Stomach (tissue), 4 donors: ENCODE measurements at regions not wholly inside any gene's neighbourhood (a gene's known extent, or its start where the extent isn't known, plus 50 kb on each side); places are given as distances from the start of the nearest gene placed in this dataset.

Experiments
- EP300 ChIP-seq: sonication (generic); formaldehyde crosslinking; IDR thresholded peaks from one replicate; pipeline ENCODE4 v1.6.1; 2017; ENCODE audit warnings: antibody characterized with exemption
- POLR2A ChIP-seq, 4 donors: fragments of 450-650 bp; IDR thresholded peaks; one replicate each; pipeline ENCODE4 v1.6.1; 2016; ENCODE audit warnings: antibody characterized with exemption in 4 of 4, control low read depth in 2 of 4, mild to moderate bottlenecking in 1 of 4, moderate library complexity in 1 of 4
- TF ChIP-seq, protein P1 (sequence below), 7 experiments: fragments of 450-650 bp in 4 of 7; fragments of 200-600 bp in 3 of 7; sonication (generic) in 3 of 7; IDR thresholded peaks; one replicate each; pipeline ENCODE4 v1.5.1; 2016 to 2019; ENCODE audit warnings: antibody characterized with exemption in 7 of 7, control low read depth in 2 of 7, mild to moderate bottlenecking in 1 of 7

- TF ChIP-seq, protein P1, sequence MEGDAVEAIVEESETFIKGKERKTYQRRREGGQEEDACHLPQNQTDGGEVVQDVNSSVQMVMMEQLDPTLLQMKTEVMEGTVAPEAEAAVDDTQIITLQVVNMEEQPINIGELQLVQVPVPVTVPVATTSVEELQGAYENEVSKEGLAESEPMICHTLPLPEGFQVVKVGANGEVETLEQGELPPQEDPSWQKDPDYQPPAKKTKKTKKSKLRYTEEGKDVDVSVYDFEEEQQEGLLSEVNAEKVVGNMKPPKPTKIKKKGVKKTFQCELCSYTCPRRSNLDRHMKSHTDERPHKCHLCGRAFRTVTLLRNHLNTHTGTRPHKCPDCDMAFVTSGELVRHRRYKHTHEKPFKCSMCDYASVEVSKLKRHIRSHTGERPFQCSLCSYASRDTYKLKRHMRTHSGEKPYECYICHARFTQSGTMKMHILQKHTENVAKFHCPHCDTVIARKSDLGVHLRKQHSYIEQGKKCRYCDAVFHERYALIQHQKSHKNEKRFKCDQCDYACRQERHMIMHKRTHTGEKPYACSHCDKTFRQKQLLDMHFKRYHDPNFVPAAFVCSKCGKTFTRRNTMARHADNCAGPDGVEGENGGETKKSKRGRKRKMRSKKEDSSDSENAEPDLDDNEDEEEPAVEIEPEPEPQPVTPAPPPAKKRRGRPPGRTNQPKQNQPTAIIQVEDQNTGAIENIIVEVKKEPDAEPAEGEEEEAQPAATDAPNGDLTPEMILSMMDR (IDR thresholded peaks at IDR 0.05): no peak
- TF ChIP-seq POLR2A (IDR thresholded peaks at IDR 0.05): no peak
- TF ChIP-seq EP300: no peak
Observed at GRCh38 chr6:140208286-140208685, 833.8 kb upstream of the CITED2 start.
